ENCODE measurements at regions not wholly inside any gene's neighbourhood (a gene's known extent, or its start where the extent isn't known, plus 50 kb on each side); places are given as distances from the start of the nearest gene placed in this dataset.

- Histone ChIP-seq H3K27ac (ENCODE audit: low read depth, low read length) (no peak overlapping the region), H3K9me3 (ENCODE audit: control insufficient read depth in 5 of 5, low read length in 5 of 5) (peaks cover 0 to 14% (median 13%) of the 10 kb centered on the region in 5 donors), H3K27me3 (ENCODE audit: control insufficient read depth in 5 of 5, insufficient read depth in 4 of 5, low read length in 5 of 5) (peaks cover 0 to 2% (median 0%) of the 10 kb centered on the region in 5 donors), H3K4me1 (ENCODE audit: control insufficient read depth in 5 of 5, insufficient read depth in 5 of 5, low read length in 5 of 5) (no peaks in the 10 kb centered on the region), H3K4me3 (ENCODE audit: low read depth in 1 of 5, low read length in 5 of 5) (no peak overlapping the region), H3K9ac (ENCODE audit: low read length in 5 of 5) (no peak overlapping the region), H3K36me3 (ENCODE audit: control insufficient read depth in 5 of 5, insufficient read depth in 5 of 5, low read length in 5 of 5) (no peaks in the 10 kb centered on the region)
Measured at GRCh38 chr17:14826358-14826757, 438.8 kb downstream of the PMP22 start.

GRCh38 chr17:14818469-14818868 is 446.7 kb downstream of the PMP22 start:
- Histone ChIP-seq H3K4me3 (ENCODE audit: low read depth in 1 of 5, low read length in 5 of 5) (no peak overlapping the region), H3K4me1 (ENCODE audit: control insufficient read depth in 5 of 5, insufficient read depth in 5 of 5, low read length in 5 of 5) (peaks cover 0 to 5% (median 0%) of the 10 kb centered on the region in 5 donors), H3K27ac (ENCODE audit: low read depth, low read length) (no peak overlapping the region), H3K9me3 (ENCODE audit: control insufficient read depth in 5 of 5, low read length in 5 of 5) (peaks cover 0 to 3% (median 0%) of the 10 kb centered on the region in 5 donors), H3K9ac (ENCODE audit: low read length in 5 of 5) (no peak overlapping the region), H3K36me3 (ENCODE audit: control insufficient read depth in 5 of 5, insufficient read depth in 5 of 5, low read length in 5 of 5) (no peaks in the 10 kb centered on the region), H3K27me3 (ENCODE audit: control insufficient read depth in 5 of 5, insufficient read depth in 4 of 5, low read length in 5 of 5) (no peaks in the 10 kb centered on the region)

GRCh38 chr17:14815079-14815478 is 450.0 kb downstream of the PMP22 start:
- no peaks in the 10 kb centered on the region for H3K36me3 ChIP-seq (ENCODE audit: control insufficient read depth in 5 of 5, insufficient read depth in 5 of 5, low read length in 5 of 5)

GRCh38 chr17:14813649-14814370 is 451.3 kb downstream of the PMP22 start:
- Histone ChIP-seq H3K4me1 (ENCODE audit: control insufficient read depth in 5 of 5, insufficient read depth in 5 of 5, low read length in 5 of 5) (peaks cover 0 to 6% (median 0%) of the 10 kb centered on the region in 5 donors), H3K9ac (ENCODE audit: low read length in 5 of 5) (no peak overlapping the region), H3K27ac (ENCODE audit: low read depth, low read length) (no peak overlapping the region), H3K27me3 (ENCODE audit: control insufficient read depth in 5 of 5, insufficient read depth in 4 of 5, low read length in 5 of 5) (no peaks in the 10 kb centered on the region), H3K36me3 (ENCODE audit: control insufficient read depth in 5 of 5, insufficient read depth in 5 of 5, low read length in 5 of 5) (no peaks in the 10 kb centered on the region), H3K9me3 (ENCODE audit: control insufficient read depth in 5 of 5, low read length in 5 of 5) (no peaks in the 10 kb centered on the region), H3K4me3 (ENCODE audit: low read depth in 1 of 5, low read length in 5 of 5) (no peak overlapping the region)

More at GRCh38 chr17:14815079-14815478, 450.0 kb downstream of the PMP22 start:
- Histone ChIP-seq H3K4me1 (ENCODE audit: control insufficient read depth in 5 of 5, insufficient read depth in 5 of 5, low read length in 5 of 5) (peaks cover 0 to 6% (median 0%) of the 10 kb centered on the region in 5 donors), H3K27ac (ENCODE audit: low read depth, low read length) (no peak overlapping the region), H3K9me3 (ENCODE audit: control insufficient read depth in 5 of 5, low read length in 5 of 5) (peaks cover 0 to 3% (median 0%) of the 10 kb centered on the region in 5 donors), H3K27me3 (ENCODE audit: control insufficient read depth in 5 of 5, insufficient read depth in 4 of 5, low read length in 5 of 5) (no peaks in the 10 kb centered on the region), H3K4me3 (ENCODE audit: low read depth in 1 of 5, low read length in 5 of 5) (no peak overlapping the region), H3K9ac (ENCODE audit: low read length in 5 of 5) (no peak overlapping the region)

- no peaks in the 10 kb centered on the region for H3K36me3 ChIP-seq (ENCODE audit: control insufficient read depth in 5 of 5, insufficient read depth in 5 of 5, low read length in 5 of 5)
- H3K9ac ChIP-seq (ENCODE audit: low read length in 5 of 5), result no peak overlapping the region
- H3K27ac ChIP-seq (ENCODE audit: low read depth, low read length), result no peak overlapping the region
- no peaks in the 10 kb centered on the region for H3K27me3 ChIP-seq (ENCODE audit: control insufficient read depth in 5 of 5, insufficient read depth in 4 of 5, low read length in 5 of 5)
- peaks cover 0 to 7% (median 0%) of the 10 kb centered on the region in 5 donors for H3K4me1 ChIP-seq (ENCODE audit: control insufficient read depth in 5 of 5, insufficient read depth in 5 of 5, low read length in 5 of 5)
- peaks cover 0 to 4% (median 0%) of the 10 kb centered on the region in 5 donors for H3K9me3 ChIP-seq (ENCODE audit: control insufficient read depth in 5 of 5, low read length in 5 of 5)
- no peak overlapping the region for H3K4me3 ChIP-seq (ENCODE audit: low read depth in 1 of 5, low read length in 5 of 5)
Measured at GRCh38 chr17:14808425-14808824, 456.7 kb downstream of the PMP22 start.

- no peak overlapping the region for H3K27ac ChIP-seq (ENCODE audit: low read depth, low read length)
- no peaks in the 10 kb centered on the region for H3K36me3 ChIP-seq (ENCODE audit: control insufficient read depth in 5 of 5, insufficient read depth in 5 of 5, low read length in 5 of 5)
- H3K9me3 ChIP-seq (ENCODE audit: control insufficient read depth in 5 of 5, low read length in 5 of 5), result peaks cover 0 to 8% (median 0%) of the 10 kb centered on the region in 5 donors
- no peaks in the 10 kb centered on the region for H3K27me3 ChIP-seq (ENCODE audit: control insufficient read depth in 5 of 5, insufficient read depth in 4 of 5, low read length in 5 of 5)
- no peak overlapping the region for H3K4me3 ChIP-seq (ENCODE audit: low read depth in 1 of 5, low read length in 5 of 5)
- H3K4me1 ChIP-seq (ENCODE audit: control insufficient read depth in 5 of 5, insufficient read depth in 5 of 5, low read length in 5 of 5), result peaks cover 0 to 6% (median 0%) of the 10 kb centered on the region in 5 donors
- H3K9ac ChIP-seq (ENCODE audit: low read length in 5 of 5), result no peak overlapping the region
Measured at GRCh38 chr17:14805348-14805747, 459.8 kb downstream of the PMP22 start.

GRCh38 chr17:14803826-14804225 is 461.3 kb downstream of the PMP22 start:
- Histone ChIP-seq H3K36me3 (ENCODE audit: control insufficient read depth in 5 of 5, insufficient read depth in 5 of 5, low read length in 5 of 5) (no peaks in the 10 kb centered on the region), H3K9me3 (ENCODE audit: control insufficient read depth in 5 of 5, low read length in 5 of 5) (peaks cover 0 to 10% (median 0%) of the 10 kb centered on the region in 5 donors), H3K27ac (ENCODE audit: low read depth, low read length) (no peak overlapping the region), H3K4me1 (ENCODE audit: control insufficient read depth in 5 of 5, insufficient read depth in 5 of 5, low read length in 5 of 5) (peaks cover 0 to 6% (median 0%) of the 10 kb centered on the region in 5 donors), H3K27me3 (ENCODE audit: control insufficient read depth in 5 of 5, insufficient read depth in 4 of 5, low read length in 5 of 5) (no peaks in the 10 kb centered on the region), H3K4me3 (ENCODE audit: low read depth in 1 of 5, low read length in 5 of 5) (no peak overlapping the region), H3K9ac (ENCODE audit: low read length in 5 of 5) (no peak overlapping the region)

GRCh38 chr17:14797801-14798200 is 467.3 kb downstream of the PMP22 start:
- Histone ChIP-seq H3K4me1 (ENCODE audit: control insufficient read depth in 5 of 5, insufficient read depth in 5 of 5, low read length in 5 of 5) (no peaks in the 10 kb centered on the region), H3K9me3 (ENCODE audit: control insufficient read depth in 5 of 5, low read length in 5 of 5) (peaks cover 0 to 7% (median 0%) of the 10 kb centered on the region in 5 donors), H3K9ac (ENCODE audit: low read length in 5 of 5) (no peak overlapping the region), H3K27ac (ENCODE audit: low read depth, low read length) (no peak overlapping the region), H3K36me3 (ENCODE audit: control insufficient read depth in 5 of 5, insufficient read depth in 5 of 5, low read length in 5 of 5) (no peaks in the 10 kb centered on the region), H3K4me3 (ENCODE audit: low read depth in 1 of 5, low read length in 5 of 5) (no peak overlapping the region), H3K27me3 (ENCODE audit: control insufficient read depth in 5 of 5, insufficient read depth in 4 of 5, low read length in 5 of 5) (no peaks in the 10 kb centered on the region)

GRCh38 chr17:14797021-14797420 is 468.1 kb downstream of the PMP22 start:
- Histone ChIP-seq H3K9me3 (ENCODE audit: control insufficient read depth in 5 of 5, low read length in 5 of 5) (peaks cover 0 to 7% (median 0%) of the 10 kb centered on the region in 5 donors), H3K9ac (ENCODE audit: low read length in 5 of 5) (no peak overlapping the region), H3K27me3 (ENCODE audit: control insufficient read depth in 5 of 5, insufficient read depth in 4 of 5, low read length in 5 of 5) (peaks cover 0 to under 1% (median 0%) of the 10 kb centered on the region in 5 donors), H3K27ac (ENCODE audit: low read depth, low read length) (no peak overlapping the region), H3K36me3 (ENCODE audit: control insufficient read depth in 5 of 5, insufficient read depth in 5 of 5, low read length in 5 of 5) (no peaks in the 10 kb centered on the region), H3K4me1 (ENCODE audit: control insufficient read depth in 5 of 5, insufficient read depth in 5 of 5, low read length in 5 of 5) (no peaks in the 10 kb centered on the region), H3K4me3 (ENCODE audit: low read depth in 1 of 5, low read length in 5 of 5) (no peak overlapping the region)

GRCh38 chr17:14794961-14795360 is 470.2 kb downstream of the PMP22 start:
- peaks cover 0 to 11% (median 2%) of the 10 kb centered on the region in 5 donors for H3K27me3 ChIP-seq (ENCODE audit: control insufficient read depth in 5 of 5, insufficient read depth in 4 of 5, low read length in 5 of 5)
- H3K36me3 ChIP-seq (ENCODE audit: control insufficient read depth in 5 of 5, insufficient read depth in 5 of 5, low read length in 5 of 5), result no peaks in the 10 kb centered on the region
- H3K27ac ChIP-seq (ENCODE audit: low read depth, low read length), result no peak overlapping the region
- H3K9me3 ChIP-seq (ENCODE audit: control insufficient read depth in 5 of 5, low read length in 5 of 5), result no peaks in the 10 kb centered on the region
- H3K9ac ChIP-seq (ENCODE audit: low read length in 5 of 5), result no peak overlapping the region
- H3K4me3 ChIP-seq (ENCODE audit: low read depth in 1 of 5, low read length in 5 of 5), result no peak overlapping the region
- H3K4me1 ChIP-seq (ENCODE audit: control insufficient read depth in 5 of 5, insufficient read depth in 5 of 5, low read length in 5 of 5), result no peaks in the 10 kb centered on the region

Measured in subcutaneous abdominal adipose tissue (tissue), 5 donors.